ENCODE measurements at regions not wholly inside any gene's neighbourhood (a gene's known extent, or its start where the extent isn't known, plus 50 kb on each side); places are given as distances from the start of the nearest gene placed in this dataset.
A peak's percentile ranks its signal among the peaks of the same experiment; 100 is the strongest.

DNA sequence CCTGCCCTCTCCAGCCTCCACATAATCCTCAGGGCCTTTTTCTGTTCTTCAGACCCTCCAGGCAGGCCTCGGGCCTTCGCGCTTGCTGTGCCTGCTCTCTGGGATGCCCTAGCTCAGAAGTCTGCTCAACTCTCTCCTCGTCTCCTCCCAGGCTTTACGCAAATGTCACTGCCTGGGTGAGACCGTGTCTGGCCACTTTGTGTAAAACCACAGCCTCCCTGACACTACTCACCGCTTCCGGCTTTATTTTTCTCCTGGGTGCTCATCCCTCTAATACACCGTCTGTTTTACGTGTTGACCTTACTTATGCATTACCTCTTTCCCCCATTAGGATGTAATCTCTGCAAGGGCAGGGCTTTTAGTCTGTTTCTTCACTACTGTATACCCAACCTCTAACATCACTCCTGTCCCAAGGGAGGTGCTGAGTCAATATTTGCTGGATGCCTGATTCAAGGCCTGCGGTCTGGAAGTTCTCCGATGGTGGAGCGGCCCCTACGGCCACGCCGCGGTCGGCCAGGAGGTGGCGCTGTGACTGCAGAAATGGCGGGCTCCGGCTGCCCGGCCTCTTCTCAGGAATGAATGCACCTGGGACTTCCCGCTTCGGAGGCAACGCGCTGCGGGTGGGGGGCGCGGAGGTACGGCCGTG, 58.2 kb upstream of the THY1 start:
- peak; percentile 92 for DNase-seq
- Histone ChIP-seq H3K4me2 (no peak overlapping the region), H3K4me3 (ENCODE audit: low read depth in 2 of 2, low read length in 1 of 2) (peak overlapping the region in 1 of 2 experiments; percentile 53; a peak in 1 of 4 replicates), H3K9ac (no peak overlapping the region), H3K27me3 (ENCODE audit: insufficient read depth) (peaks cover 6% of the 10 kb centered on the region; the same call in 1 of the 2 replicates), H3K9me3 (no peaks in the 10 kb centered on the region), H3F3A (replicated peaks; ENCODE audit: insufficient read depth) (no peaks in the 10 kb centered on the region), H3K36me3 (replicated peaks in 1 of 2; ENCODE audit: control insufficient read depth in 1 of 2, insufficient read depth in 2 of 2, low read length in 1 of 2) (no peaks in the 10 kb centered on the region), H3K4me1 (ENCODE audit: control insufficient read depth in 1 of 2, insufficient read depth in 2 of 2, low read depth in 1 of 2, low read length in 1 of 2) (peaks cover 0 to 5% of the 10 kb centered on the region in 2 experiments; a peak in 1 of 4 replicates), H3K79me2 (ENCODE audit: insufficient read depth) (no peaks in the 10 kb centered on the region), H3K9me2 (no peaks in the 10 kb centered on the region), H4K20me1 (ENCODE audit: insufficient read depth) (no peaks in the 10 kb centered on the region), H3K27ac (ENCODE audit: low read depth in 2 of 2, low read length in 1 of 2) (no peak overlapping the region), H2AFZ (ENCODE audit: low read depth) (0 out of 2 replicates have a peak overlapping the region, but pooled peaks have one; percentile 51)
- TF ChIP-seq TAF1 (IDR thresholded peaks at IDR 0.05; ENCODE audit: borderline replicate concordance, low read depth, low read length), result no peak
- no peak for TF ChIP-seq POLR2AphosphoS5 (IDR thresholded peaks at IDR 0.05; ENCODE audit: low read depth, low read length)
- TF ChIP-seq NFIC (IDR thresholded peaks at IDR 0.05; ENCODE audit: borderline replicate concordance), result no peak
- no peak for TF ChIP-seq TCF12 (IDR thresholded peaks at IDR 0.05)
- no peak for TF ChIP-seq MEF2A (IDR thresholded peaks at IDR 0.05; ENCODE audit: borderline replicate concordance, low read depth)
- no peak for TF ChIP-seq IRF3 (IDR thresholded peaks at IDR 0.05; ENCODE audit: low read depth, low read length)
- TF ChIP-seq CHD2 (IDR thresholded peaks at IDR 0.05; ENCODE audit: low read length, partially characterized antibody), result no peak
- TF ChIP-seq JUND (IDR thresholded peaks at IDR 0.05), result no peak
- TF ChIP-seq GATA2 (CRISPR knock-in tag; IDR thresholded peaks at IDR 0.05), result no peak
- TF ChIP-seq RFX5 (IDR thresholded peaks at IDR 0.05; ENCODE audit: low read length), result no peak
- no peak for TF ChIP-seq SIN3A (IDR thresholded peaks at IDR 0.05; ENCODE audit: borderline replicate concordance, low read depth, low read length)
- TF ChIP-seq NRF1 (IDR thresholded peaks at IDR 0.05; ENCODE audit: low read depth, low read length), result no peak
- peak; percentile 97 for TF ChIP-seq CTCF (IDR thresholded peaks at IDR 0.05)
- TF ChIP-seq SMC3 (IDR thresholded peaks at IDR 0.05; ENCODE audit: low read depth, low read length), result peak; percentile 93
- TF ChIP-seq TEAD4 (IDR thresholded peaks at IDR 0.05; ENCODE audit: borderline replicate concordance, insufficient read depth), result no peak
- peak; percentile 95 for TF ChIP-seq RAD21 (IDR thresholded peaks at IDR 0.05; ENCODE audit: low read length)
- TF ChIP-seq, protein P1, sequence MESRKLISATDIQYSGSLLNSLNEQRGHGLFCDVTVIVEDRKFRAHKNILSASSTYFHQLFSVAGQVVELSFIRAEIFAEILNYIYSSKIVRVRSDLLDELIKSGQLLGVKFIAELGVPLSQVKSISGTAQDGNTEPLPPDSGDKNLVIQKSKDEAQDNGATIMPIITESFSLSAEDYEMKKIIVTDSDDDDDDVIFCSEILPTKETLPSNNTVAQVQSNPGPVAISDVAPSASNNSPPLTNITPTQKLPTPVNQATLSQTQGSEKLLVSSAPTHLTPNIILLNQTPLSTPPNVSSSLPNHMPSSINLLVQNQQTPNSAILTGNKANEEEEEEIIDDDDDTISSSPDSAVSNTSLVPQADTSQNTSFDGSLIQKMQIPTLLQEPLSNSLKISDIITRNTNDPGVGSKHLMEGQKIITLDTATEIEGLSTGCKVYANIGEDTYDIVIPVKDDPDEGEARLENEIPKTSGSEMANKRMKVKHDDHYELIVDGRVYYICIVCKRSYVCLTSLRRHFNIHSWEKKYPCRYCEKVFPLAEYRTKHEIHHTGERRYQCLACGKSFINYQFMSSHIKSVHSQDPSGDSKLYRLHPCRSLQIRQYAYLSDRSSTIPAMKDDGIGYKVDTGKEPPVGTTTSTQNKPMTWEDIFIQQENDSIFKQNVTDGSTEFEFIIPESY (IDR thresholded peaks at IDR 0.05; ENCODE audit: borderline replicate concordance, low read depth), result no peak
- TF ChIP-seq RCOR1 (IDR thresholded peaks at IDR 0.05; ENCODE audit: low read length), result no peak
- TF ChIP-seq EP300 (IDR thresholded peaks at IDR 0.05; ENCODE audit: borderline replicate concordance in 1 of 2, low read depth in 1 of 2, low read length in 1 of 2), result no peak
- no peak for TF ChIP-seq RXRA (IDR thresholded peaks at IDR 0.05; ENCODE audit: borderline replicate concordance, low read depth)
- no peak for TF ChIP-seq FOXM1 (IDR thresholded peaks at IDR 0.05; ENCODE audit: low read depth)
- no peak for TF ChIP-seq YY1 (IDR thresholded peaks at IDR 0.05; ENCODE audit: low read depth)
- ChIA-PET CTCF (interaction anchor here (0.6 to 16.3 kb wide), 37 partner anchors 9 to 679 kb away, joined by 3 to 390 read pairs (median 4); partner anchors contain the start of genes NECTIN1, THY1 and USP2), POLR2A (no interaction called here)
- 33% methylated on average over 26 of the region's 31 CpGs for WGBS (ENCODE audit: low lambda C conversion rate)

All from SK-N-SH (cell line).